Esophagus muscularis mucosa (tissue), 4 donors: ENCODE measurements at regions not wholly inside any gene's neighbourhood (a gene's known extent, or its start where the extent isn't known, plus 50 kb on each side); places are given as distances from the start of the nearest gene placed in this dataset.

Experiments
- DNase-seq: peaks from one replicate; pipeline ENCODE4 v3.0.0-alpha.2; 2017; ENCODE audit errors: extremely low spot score
- H3K27ac ChIP-seq, 4 donors: fragments of 200-600 bp; sonication (generic); replicated peaks in 1 of 4; 1 replicate in 3 of 4; 2 replicates in 1 of 4; pipeline ENCODE4 v1.5.1; 2016 to 2019; ENCODE audit warnings: mild to moderate bottlenecking in 1 of 4
- H3K27me3 ChIP-seq, 4 donors: fragments of 200-600 bp; sonication (generic); one replicate each; pipeline versions ENCODE4 v1.5.1 to v1.6.0; 2016 to 2019
- H3K36me3 ChIP-seq, 4 donors: fragments of 200-600 bp; sonication (generic); one replicate each; pipeline ENCODE4 v1.5.1; 2016 to 2019
- H3K4me1 ChIP-seq, 4 donors: fragments of 200-600 bp; sonication (generic); one replicate each; pipeline ENCODE4 v1.5.1; 2016 to 2019
- H3K4me3 ChIP-seq, 4 donors: fragments of 200-600 bp; sonication (generic); 1 replicate in 2 of 4; 2 replicates in 2 of 4; pipeline ENCODE4 v1.5.1; 2016 to 2019; ENCODE audit warnings: mild to moderate bottlenecking in 4 of 4, moderate library complexity in 1 of 4
- H3K9me3 ChIP-seq, 4 donors: fragments of 200-600 bp; sonication (generic); 1 replicate in 3 of 4; 2 replicates in 1 of 4; pipeline ENCODE4 v1.5.1; 2016 to 2019
- CTCF ChIP-seq, 3 experiments: fragments of 200-600 bp in 2 of 3; fragments of 450-650 bp in 1 of 3; sonication (generic) in 2 of 3; IDR thresholded peaks; one replicate each; pipeline ENCODE4 v1.5.1; 2017 to 2019; ENCODE audit warnings: antibody characterized with exemption in 3 of 3, mild to moderate bottlenecking in 2 of 3, moderate library complexity in 1 of 3
- EP300 ChIP-seq: sonication (generic); formaldehyde crosslinking; IDR thresholded peaks from one replicate; pipeline ENCODE4 v1.6.1; 2017; ENCODE audit warnings: antibody characterized with exemption
- POLR2A ChIP-seq: fragments of 450-650 bp; IDR thresholded peaks from one replicate; pipeline ENCODE4 v1.6.1; 2017; ENCODE audit warnings: antibody characterized with exemption, moderate library complexity, mild to moderate bottlenecking, low read depth
- POLR2AphosphoS5 ChIP-seq, 2 donors: sonication (generic); formaldehyde crosslinking; IDR thresholded peaks; one replicate each; pipeline ENCODE4 v1.6.1; 2017; ENCODE audit warnings: antibody characterized with exemption in 2 of 2
- WGBS: methylation state at CpG from one replicate; pipeline ENCODE4 v1.1.5; 2018; 5-methylcytosine and 5-hydroxymethylcytosine counted together
- intact Hi-C: fragments of 100-400 bp; cut with DNase I; formaldehyde crosslinking; loops from one replicate; pipeline ENCODE4 v1.15.1; 2023

GRCh38 chr13:86426437-86426836 lies 627.2 kb upstream of the SLITRK6 start:
- Histone ChIP-seq H3K27ac (no peak overlapping the region), H3K36me3 (no peaks in the 10 kb centered on the region), H3K4me3 (no peak overlapping the region), H3K9me3 (peaks cover 0 to 5% (median 0%) of the 10 kb centered on the region in 4 donors), H3K27me3 (no peaks in the 10 kb centered on the region), H3K4me1 (no peaks in the 10 kb centered on the region)
- TF ChIP-seq POLR2A (no peak), POLR2AphosphoS5 (IDR thresholded peaks at IDR 0.05) (no peak), CTCF (IDR thresholded peaks at IDR 0.05) (no peak), EP300 (no peak)
- no peak for DNase-seq
- intact Hi-C loops: no loop called here
- WGBS: 87% methylated on average over 2 of the region's 2 CpGs

- TF ChIP-seq POLR2A (no peak), CTCF (IDR thresholded peaks at IDR 0.05) (no peak), EP300 (no peak), POLR2AphosphoS5 (IDR thresholded peaks at IDR 0.05) (no peak)
- H3K27ac ChIP-seq: no peak overlapping the region
- DNase-seq: no peak
- intact Hi-C loops: no loop called here
- no peaks in the 10 kb centered on the region for H3K4me1 ChIP-seq
- no peak overlapping the region for H3K4me3 ChIP-seq
- H3K27me3 ChIP-seq: no peaks in the 10 kb centered on the region
- WGBS: 81% methylated on average over 2 of the region's 2 CpGs
- peaks cover 0 to 12% (median 2%) of the 10 kb centered on the region in 4 donors for H3K9me3 ChIP-seq
- no peaks in the 10 kb centered on the region for H3K36me3 ChIP-seq
Measured at GRCh38 chr13:86429756-86430155, 630.5 kb upstream of the SLITRK6 start.

GRCh38 chr13:86438034-86438433 lies 638.8 kb upstream of the SLITRK6 start:
- no peak for TF ChIP-seq CTCF (IDR thresholded peaks at IDR 0.05)
- TF ChIP-seq POLR2A: no peak
- TF ChIP-seq POLR2AphosphoS5 (IDR thresholded peaks at IDR 0.05): no peak
- no peak for TF ChIP-seq EP300
- intact Hi-C loops: no loop called here
- whole genome bisulfite sequencing: 47% methylated on average over 1 of the region's 1 CpG

GRCh38 chr13:86445206-86445605 lies 646.0 kb upstream of the SLITRK6 start:
- H3K4me1 ChIP-seq: no peaks in the 10 kb centered on the region
- 59% methylated on average over 1 of the region's 1 CpG for WGBS
- no peaks in the 10 kb centered on the region for H3K9me3 ChIP-seq
- H3K4me3 ChIP-seq: no peak overlapping the region
- intact Hi-C loops: no loop called here
- H3K27ac ChIP-seq: no peak overlapping the region
- no peaks in the 10 kb centered on the region for H3K36me3 ChIP-seq
- TF ChIP-seq POLR2A (no peak), CTCF (IDR thresholded peaks at IDR 0.05) (no peak), POLR2AphosphoS5 (IDR thresholded peaks at IDR 0.05) (no peak), EP300 (no peak)
- DNase-seq: no peak
- no peaks in the 10 kb centered on the region for H3K27me3 ChIP-seq

More at GRCh38 chr13:86438034-86438433, 638.8 kb upstream of the SLITRK6 start:
- Histone ChIP-seq H3K27me3 (no peaks in the 10 kb centered on the region), H3K27ac (no peak overlapping the region), H3K9me3 (no peaks in the 10 kb centered on the region), H3K36me3 (no peaks in the 10 kb centered on the region), H3K4me3 (no peak overlapping the region), H3K4me1 (no peaks in the 10 kb centered on the region)
- DNase-seq: no peak

- no peak for DNase-seq
- 66% methylated on average over 3 of the region's 3 CpGs for WGBS
Measured at GRCh38 chr13:86445672-86446071, 646.5 kb upstream of the SLITRK6 start.

More at GRCh38 chr13:86445672-86446071, 646.5 kb upstream of the SLITRK6 start:
- Histone ChIP-seq H3K27me3 (no peaks in the 10 kb centered on the region), H3K4me1 (no peaks in the 10 kb centered on the region), H3K9me3 (no peaks in the 10 kb centered on the region), H3K27ac (no peak overlapping the region), H3K36me3 (no peaks in the 10 kb centered on the region), H3K4me3 (no peak overlapping the region)
- TF ChIP-seq POLR2AphosphoS5 (IDR thresholded peaks at IDR 0.05): no peak
- no peak for TF ChIP-seq POLR2A
- TF ChIP-seq CTCF (IDR thresholded peaks at IDR 0.05): no peak
- no peak for TF ChIP-seq EP300
- intact Hi-C loops: no loop called here
